ENCODE measurements at regions not wholly inside any gene's neighbourhood (a gene's known extent, or its start where the extent isn't known, plus 50 kb on each side); places are given as distances from the start of the nearest gene placed in this dataset.

DNA sequence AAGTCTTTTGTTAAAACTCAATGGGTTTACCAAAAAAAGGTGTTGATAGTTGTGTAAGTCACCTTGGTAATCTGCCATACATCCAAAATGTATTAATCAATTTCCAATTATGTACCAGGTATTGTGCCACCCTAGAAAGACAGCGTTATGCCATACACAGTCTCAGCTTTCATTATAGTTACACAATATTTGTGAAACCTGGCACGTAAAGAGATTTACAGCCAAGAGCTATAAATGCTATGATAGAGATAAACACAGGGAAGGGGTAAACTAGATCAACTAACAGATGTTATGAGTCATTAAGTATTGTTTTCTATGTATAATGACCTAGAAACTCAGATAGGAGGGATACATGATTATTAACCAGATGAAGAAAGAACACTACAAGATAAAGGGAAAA is 725.6 kb upstream of the SLITRK5 start:
- DNase-seq (ENCODE audit: low spot score), result no peak

DNA sequence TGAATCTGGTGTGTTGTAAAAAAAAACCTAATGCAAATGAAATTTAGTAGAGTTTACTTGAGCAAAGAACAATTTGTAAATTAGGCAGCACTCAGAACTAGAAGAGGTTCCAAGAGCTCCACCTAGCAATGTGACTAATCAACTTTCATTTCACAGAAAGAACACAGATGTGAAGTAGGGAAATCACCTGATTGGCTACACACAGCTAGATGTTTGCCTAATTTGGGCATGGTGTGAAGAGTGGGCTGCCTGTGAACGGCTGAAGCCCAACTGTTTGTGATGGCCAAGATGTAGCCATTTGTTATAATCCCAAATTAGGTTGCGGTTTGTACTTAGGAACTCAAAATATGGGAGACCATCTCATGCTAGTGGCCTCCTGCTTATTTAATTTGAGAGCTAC is 724.4 kb upstream of the SLITRK5 start:
- DNase-seq (ENCODE audit: low spot score), result no peak

DNA sequence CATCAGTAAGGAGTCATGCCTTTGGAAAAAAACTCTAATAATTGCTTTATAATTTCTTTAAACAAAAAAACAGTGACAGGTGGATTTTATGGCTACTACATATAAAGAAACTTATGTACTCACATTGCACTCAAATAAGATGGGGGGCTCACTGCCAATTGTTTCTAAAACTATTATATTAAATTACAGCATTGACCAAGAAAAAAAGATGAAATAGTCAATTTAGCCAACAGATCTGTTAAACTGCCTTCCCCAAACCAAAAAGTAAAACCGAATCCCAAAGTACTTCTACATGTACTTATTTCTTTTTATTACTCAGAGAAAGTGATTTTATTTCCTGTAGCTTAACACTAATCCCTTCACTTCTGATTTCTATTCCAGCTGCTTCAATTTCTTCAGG is 716.8 kb upstream of the SLITRK5 start:
- peak; percentile 28 for DNase-seq (ENCODE audit: low spot score)

DNA sequence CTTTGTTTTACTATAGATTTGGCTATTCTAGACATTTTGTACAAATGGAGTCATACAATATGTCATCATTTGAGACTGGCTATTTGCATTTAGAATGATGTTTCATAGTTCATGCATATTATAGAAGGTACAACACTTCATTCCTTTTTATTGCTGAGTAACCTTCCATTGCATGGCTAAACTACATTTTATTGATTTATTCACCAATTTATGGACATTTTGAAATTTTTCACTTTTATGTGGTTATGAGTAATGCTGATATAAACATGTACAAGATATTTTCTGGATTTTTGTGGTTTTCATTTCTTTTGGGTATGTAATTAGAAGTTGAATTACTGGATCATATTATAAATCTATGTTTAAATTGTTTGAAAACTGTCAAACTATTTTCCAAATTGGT is 710.3 kb upstream of the SLITRK5 start:
- DNase-seq (ENCODE audit: low spot score), result no peak

DNA sequence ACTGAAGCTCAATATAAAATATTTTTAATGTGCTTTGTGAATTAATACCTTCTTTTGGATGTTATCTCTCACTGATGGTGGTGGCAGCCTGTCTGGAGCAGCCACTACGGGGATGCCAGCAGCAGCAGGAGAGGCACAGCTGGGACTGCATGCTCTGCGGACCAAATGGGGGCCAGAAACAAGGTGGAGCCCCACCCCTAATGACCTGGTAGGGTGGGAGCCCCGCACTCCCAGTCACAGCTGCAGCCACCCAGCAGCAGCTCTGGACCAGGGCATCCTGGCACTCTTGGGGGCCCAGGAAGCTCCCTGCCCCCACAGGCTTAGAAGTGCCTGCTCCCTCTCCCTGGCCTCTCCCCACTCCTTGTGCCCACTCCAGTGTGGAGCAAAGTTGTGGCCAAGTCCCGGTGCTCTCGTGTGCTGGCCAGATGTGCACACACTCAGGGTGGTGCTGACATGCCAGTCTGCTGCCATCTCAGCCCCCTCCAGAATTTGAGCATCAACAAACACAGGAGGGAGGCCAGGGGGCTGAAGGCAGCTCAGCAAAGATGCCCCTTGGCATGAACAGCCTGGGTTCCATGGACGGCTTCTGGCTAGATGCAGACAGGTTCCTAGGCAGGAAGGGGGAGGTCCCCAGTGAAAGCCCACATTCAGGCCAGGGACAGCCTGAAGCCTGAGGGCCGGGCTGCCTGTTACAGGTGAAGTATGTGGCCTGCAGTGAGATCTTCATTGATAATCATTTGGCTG is 696.7 kb upstream of the SLITRK5 start:
- DNase-seq (ENCODE audit: low spot score), result no peak

DNA sequence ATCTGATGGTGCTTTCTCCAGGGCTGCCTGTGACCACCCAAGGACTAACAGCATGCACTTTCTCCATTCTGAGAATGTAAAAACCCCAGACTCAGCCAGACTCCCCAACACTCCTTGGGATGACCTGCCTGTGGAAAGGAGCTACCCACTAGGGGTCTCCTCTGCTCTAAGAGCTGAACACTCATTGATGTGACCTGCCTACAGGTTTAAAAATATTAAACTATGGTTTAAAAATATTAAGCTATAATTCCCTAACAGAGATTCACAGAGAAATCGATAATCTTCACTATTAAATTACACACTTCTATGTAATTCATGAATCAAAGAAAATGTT is 696.2 kb upstream of the SLITRK5 start:
- no peak for DNase-seq (ENCODE audit: low spot score)

DNA sequence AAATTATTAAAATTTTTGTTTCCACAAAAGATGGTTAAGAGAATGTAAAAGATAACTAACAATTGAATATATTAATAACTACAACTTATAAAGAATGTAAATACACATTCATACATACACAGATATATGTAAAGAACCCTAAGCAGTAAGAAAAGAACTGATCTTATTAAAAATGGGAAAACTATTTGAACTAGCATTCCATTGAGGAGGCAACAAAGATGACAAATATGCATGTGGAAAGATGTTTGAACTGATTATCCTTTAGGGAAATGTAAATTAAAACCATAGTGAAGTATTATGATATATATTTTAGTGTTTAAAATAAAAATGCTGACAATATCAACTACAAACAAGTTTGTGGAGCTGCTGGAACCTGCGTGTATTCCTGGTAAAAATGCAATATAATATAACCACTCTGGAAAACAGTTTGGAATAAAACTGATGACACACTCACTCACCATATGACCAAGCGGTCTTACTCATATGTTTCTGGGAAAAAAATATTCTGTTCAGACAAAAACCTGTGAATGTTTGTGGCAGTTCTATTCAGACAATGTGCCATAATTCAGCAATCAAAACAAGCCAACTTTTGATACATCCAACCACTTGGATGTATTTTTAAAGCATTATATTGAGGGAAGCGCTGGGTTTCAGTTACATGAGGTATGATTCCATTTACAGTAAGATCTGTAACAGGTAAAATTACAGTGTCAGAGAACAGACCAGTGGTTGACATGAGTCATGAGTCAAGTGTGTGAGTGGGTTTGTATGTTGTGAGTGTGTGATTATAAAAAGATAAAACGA is 694.4 kb upstream of the SLITRK5 start:
- DNase-seq (ENCODE audit: low spot score), result no peak

DNA sequence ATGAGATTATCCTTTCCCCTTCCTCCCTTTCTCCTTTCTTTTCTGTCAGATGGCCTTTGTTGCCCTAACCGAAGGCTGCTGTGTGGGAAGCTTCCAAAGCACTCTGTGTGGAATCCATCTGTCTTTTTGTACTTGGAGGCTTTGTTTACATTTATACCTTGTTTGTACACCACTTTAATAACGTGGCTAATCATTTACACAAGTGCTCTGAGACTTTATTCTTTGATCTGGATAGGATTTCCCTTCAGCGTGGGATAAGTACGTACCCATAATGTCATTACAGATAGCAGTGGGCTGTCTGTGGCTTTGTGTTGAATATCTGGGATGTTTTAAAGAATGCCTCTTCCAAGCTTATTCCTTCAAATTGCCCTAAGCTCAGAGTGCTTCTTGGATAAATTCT is 684.7 kb upstream of the SLITRK5 start:
- DNase-seq (ENCODE audit: low spot score), result no peak

DNA sequence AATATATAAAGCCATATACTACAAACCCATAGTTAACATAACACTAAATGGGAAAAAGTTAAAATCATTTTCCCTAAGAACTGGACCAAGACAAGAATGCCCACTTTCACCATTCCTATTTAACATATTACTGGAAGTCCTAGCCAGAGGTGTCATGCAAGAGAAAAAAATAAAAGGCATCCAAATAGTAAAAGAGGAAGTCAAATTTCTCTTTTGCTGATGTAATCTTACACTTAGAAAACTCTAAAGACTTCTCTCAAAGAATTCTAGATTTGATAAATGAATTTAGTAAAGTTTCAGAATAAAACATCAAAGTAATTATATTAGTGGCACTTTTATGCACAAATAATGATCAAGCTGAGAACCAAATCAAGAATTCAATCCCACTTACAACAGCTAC is 678.9 kb upstream of the SLITRK5 start:
- DNase-seq (ENCODE audit: low spot score), result no peak

DNA sequence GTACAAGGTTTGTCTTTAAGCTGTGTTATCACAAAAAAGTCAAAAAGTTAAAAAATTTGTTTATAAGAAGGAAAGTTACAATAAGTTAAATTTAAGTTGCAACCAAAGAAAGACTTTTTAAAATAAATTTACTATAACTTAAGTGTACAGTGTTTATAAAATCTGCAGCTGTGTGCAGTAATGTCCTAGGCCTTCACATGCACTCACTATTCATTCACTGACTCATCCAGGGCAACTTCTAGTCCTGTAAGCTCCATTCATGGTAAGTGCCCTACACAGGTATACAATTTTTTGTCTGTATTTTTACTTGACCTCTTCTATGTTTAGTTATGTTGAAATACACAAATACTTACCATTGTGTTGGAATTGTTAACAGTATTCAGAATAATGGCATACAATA is 667.9 kb upstream of the SLITRK5 start:
- DNase-seq (ENCODE audit: low spot score), result no peak

DNA sequence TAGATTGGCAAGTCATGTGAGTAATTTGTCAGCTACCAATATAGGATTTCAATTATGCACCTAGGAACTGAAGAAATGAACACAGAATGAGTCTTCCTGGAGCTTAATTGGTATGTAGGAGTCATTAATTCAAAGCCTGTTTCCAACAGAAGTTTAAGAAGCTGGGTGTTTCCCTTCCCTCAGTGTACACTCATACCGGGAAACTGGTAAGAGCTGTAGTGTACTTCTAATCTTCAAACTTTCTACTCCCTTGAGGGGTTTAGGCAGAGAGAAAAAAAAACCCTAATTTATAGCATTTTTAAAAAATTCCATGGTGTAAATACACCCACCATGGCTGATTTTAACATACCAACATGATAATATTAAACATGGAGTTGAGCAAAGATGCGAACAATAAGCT is 665.7 kb upstream of the SLITRK5 start:
- no peak for DNase-seq (ENCODE audit: low spot score)

DNA sequence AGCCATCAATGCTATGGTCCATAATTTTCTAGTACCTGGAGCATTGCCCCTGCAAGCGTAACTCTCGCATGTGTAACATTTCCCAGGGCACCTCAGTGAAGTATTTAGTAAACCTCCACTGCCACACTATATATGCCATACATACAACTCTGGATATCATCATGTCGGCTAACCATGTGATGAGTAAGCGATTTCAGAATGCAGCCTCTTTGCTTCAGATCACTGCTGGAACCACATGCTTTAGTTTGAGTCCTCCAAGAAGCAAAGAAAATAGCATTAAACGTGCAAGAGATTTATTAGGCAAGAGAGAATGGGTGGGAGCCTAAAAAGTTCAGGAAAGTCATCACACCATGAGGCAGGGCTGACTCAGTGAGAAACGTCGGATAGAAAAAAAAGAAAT is 635.6 kb upstream of the SLITRK5 start:
- peak; percentile 91 for DNase-seq (ENCODE audit: low spot score)

DNA sequence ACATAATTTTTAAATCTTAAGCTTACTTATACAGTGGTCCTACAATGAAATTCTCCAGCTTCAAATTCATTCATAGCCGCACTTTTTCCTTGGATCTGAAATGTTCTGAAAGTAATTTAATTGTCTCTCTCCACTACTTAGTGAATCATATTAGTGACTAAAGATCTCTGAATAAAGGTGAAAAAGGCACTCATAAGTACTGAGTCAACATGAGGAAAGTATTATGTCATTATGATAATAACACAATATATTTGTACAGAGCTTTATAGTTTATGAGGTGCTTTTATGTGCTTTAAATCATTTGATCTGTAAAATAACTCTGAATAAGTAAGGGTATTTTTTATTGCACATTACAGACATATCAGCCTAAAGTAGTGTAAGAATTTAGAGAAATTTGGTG is 628.2 kb upstream of the SLITRK5 start:
- DNase-seq (ENCODE audit: low spot score), result no peak

DNA sequence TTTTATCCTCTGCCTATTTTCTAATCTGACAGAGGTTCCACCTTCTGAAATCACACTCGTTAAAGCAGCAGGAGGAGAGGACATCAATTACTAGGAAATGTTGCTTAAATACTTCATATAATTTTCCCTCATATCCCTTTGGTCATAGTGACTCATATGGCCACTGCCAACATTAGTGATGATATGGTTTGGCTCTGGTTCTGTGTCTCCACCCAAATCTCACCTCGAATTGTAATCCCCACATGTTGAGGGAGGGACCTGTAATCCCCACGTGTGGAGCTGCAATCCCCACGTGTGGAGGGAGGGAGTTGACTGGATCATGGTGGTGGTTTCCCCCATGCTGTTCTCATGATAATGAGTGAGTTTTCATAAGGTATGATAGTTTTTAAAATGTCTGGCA is 618.4 kb upstream of the SLITRK5 start:
- no peak for DNase-seq (ENCODE audit: low spot score)

DNA sequence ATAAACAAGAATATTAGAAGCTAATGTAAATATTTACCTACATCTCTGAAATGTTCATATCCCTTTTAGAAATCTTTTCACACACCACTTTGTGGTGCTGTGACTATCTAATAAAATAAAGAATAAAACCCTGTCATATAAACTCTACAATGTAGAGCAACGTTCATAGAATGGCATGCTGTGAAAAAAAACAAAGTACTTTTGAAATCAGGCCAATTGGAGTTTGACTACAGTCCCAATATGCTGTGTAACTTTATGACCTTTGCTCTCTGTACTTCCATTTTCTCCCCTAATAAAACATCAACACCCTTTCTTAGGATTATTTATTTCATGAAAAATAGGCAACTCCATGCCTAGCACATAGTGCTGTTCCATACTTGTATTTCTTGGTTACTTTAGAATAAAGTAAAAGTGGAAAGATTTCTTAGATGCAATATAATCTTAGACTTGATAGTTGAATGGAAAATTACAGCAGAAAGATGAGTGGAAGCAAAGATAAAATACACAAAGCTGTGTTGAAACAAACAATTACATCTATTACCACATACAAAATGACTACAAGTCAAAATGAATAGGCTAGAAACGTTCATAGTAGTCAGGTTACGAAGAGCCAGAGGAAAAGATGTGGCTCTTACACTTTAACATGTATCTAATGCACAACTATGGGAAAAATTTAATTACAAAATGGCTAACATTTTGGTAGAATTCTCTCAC is 613.2 kb upstream of the SLITRK5 start:
- no peak for DNase-seq (ENCODE audit: low spot score)

DNA sequence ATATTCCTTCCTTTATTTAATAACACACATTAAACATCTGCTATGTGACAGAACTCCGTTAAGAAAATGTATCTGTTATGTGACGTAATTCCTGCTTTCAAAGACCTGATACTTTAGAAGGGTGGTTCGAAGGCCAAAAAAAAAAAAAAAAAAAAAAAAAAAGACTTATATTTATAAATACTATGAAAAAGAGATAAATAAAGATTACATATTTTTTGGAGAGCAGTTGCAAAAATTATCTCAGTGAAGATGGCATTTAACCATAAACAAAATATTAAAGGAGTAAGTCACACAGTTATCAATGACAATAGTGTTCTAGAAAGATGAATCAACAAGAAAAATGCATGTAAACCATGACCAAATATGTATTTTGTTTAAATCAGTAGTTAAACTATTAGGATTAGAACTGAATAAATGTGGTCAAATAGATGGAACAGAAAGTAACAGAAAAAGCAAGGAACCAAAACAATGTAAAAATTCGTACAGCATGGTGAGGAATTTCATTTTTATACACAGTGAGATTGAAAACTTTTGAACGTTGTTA is 612.3 kb upstream of the SLITRK5 start:
- DNase-seq (ENCODE audit: low spot score), result no peak

DNA sequence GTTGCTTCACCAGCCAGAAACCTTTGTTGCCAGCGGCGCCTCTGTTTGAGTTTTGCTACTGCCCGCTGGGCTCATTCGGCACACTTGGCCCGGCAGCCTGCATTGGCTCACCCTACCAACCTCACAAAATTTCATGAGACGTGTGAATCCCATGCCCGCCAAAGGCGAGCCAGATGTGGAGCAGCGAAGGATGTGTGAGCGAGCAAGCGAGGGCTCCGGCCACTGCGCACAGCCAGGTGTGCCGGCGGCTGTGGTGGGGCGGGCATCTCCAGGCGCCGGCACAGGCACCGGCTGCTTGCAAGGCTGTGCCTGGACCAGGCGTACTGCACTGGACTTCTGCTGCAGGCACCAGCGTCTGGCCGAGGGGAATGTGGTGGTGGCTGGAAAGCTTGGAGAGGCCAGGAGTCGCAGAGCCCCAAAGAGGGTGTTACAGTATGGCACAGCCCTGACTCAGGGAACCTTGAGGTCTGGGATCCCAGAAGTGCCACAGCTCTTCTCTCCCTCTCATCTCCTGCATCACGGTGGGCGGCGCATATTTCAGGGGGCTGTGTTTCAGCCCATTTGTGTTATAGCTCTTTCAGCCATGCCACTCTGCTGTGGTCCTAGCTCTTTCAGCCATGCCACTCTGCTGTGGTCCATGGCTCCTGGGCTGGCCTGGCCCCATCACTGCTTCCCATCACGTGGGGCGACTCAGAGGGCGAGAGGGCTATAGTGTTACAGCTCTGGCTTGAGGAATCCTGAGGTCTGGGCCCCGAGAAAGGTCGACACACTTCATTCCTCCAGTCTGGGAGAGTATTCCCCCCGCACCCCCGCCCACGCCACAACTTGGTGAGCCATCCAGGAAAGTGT is 592.0 kb upstream of the SLITRK5 start:
- no peak for DNase-seq (ENCODE audit: low spot score)

DNA sequence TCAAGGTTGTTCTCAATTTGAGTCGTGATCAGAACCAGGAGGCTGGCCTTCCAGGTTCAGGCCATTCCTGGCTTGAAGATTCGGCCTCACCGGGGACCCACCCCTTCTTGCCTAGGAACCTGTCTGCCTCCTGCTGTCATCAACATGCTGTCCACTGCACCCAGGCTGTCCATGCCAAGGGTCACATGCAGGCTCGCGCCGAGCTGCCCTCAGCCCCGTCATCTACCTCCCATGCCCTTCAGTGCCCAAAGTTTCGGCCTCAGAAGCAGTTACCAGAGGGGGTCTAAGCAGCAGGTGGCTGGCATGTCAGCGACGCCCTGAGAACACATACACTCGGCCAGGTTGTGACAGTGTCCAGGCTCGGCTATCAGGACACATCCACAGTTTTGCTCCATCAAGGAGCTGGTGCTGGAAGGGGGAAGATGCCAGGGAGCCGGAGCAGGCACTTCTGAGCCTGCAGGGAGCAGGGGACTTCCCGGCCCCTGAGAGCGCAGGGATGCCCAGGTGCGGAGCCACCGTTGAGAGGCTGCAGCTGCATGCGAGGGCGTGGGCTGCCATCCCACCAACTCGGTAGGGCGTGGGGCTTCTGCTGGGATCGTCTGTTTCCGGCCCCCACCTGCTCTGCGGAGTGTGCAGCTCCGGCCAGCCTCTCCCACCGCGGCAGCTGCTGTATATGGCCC is 590.9 kb upstream of the SLITRK5 start:
- no peak for DNase-seq (ENCODE audit: low spot score)

DNA sequence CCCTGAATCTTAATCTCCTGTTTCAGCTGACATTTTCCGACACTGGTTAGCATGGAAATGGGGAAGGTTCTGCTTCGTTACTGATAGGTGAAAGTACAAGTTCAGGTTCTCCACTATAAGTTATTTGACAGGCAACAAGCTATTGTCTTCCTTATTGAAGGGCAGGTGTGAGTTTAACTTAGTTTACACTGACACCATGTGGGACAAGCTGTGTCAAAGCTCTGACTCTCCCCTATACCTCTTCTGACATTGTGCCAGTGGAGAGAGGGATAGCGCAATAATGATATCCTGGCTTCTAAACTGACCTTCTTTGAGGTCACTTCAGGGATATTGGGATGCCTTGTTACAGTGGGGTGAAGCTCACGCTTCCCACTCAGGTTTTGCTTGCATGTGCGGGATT is 587.0 kb upstream of the SLITRK5 start:
- no peak for DNase-seq (ENCODE audit: low spot score)

DNA sequence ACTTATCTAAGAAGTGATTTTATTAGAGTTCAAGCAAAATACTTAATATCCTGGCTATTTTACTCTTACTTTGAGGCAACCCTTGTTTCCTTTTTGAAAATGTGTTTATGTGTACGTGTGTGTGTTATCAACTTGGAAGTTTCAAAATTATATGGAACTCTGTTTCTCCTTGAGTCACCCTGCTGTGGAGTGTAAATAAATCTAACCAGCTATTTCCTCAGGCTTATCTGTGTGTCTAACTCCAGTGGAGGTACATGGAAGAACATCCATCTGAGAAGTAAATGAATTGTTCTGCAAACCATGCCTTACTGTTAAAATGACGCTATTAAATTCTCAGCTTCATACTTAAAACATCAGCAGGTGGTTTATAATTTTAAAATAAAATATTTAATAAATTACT is 583.4 kb upstream of the SLITRK5 start:
- DNase-seq (ENCODE audit: low spot score), result no peak

DNA sequence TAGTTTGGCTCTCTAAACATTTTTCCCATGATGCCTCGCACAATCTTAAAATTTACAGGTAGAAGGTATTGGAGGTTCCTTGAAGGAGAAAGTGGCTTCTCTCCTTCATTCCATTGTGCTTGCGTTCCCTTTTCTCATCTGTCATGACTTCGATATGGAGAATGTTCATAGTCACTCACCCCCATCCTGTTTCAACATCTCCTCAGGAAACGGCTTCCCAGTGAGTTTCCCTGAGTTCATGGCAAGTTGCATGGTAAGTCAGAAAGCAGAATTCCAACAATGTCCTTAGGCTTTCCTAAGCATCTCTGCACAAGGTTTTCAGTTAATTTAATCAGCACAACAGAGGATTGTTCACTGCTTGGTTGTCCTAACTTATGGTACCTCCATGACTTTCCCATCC is 581.8 kb upstream of the SLITRK5 start:
- DNase-seq (ENCODE audit: low spot score), result no peak
